ENCODE measurements at regions not wholly inside any gene's neighbourhood (a gene's known extent, or its start where the extent isn't known, plus 50 kb on each side); places are given as distances from the start of the nearest gene placed in this dataset.

DNA sequence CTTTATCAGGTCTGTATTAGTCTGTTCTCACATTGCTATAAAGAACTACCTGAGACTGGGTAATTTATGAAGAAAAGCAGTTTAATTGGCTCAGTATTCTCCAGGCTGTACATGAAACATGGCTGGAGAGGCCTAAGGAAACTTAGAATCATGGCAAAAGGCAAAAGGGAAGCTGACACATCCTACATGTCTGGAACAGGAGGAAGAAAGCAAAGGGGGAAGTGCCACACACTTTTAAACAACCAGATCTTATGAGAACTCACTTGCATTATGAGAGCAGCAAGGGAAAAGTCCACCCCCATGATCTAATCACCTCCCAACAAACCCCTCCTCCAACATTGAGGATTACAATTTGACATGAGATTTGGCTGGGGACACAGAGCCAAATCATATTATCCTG, 132.1 kb downstream of the PCSK1 start:
- DNase-seq (no peak), ATAC-seq (ENCODE audit: low FRiP score in 2 of 2) (peak in 1 of 2 donors; percentile 44)
- TF ChIP-seq POLR2AphosphoS5 (IDR thresholded peaks at IDR 0.05) (no peak), EP300 (IDR thresholded peaks at IDR 0.05) (no peak), POLR2A (IDR thresholded peaks at IDR 0.05) (no peak)
- TF ChIP-seq, protein P1, sequence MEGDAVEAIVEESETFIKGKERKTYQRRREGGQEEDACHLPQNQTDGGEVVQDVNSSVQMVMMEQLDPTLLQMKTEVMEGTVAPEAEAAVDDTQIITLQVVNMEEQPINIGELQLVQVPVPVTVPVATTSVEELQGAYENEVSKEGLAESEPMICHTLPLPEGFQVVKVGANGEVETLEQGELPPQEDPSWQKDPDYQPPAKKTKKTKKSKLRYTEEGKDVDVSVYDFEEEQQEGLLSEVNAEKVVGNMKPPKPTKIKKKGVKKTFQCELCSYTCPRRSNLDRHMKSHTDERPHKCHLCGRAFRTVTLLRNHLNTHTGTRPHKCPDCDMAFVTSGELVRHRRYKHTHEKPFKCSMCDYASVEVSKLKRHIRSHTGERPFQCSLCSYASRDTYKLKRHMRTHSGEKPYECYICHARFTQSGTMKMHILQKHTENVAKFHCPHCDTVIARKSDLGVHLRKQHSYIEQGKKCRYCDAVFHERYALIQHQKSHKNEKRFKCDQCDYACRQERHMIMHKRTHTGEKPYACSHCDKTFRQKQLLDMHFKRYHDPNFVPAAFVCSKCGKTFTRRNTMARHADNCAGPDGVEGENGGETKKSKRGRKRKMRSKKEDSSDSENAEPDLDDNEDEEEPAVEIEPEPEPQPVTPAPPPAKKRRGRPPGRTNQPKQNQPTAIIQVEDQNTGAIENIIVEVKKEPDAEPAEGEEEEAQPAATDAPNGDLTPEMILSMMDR (IDR thresholded peaks at IDR 0.05), result no peak
- Histone ChIP-seq H3K4me3 (no peak overlapping the region), H3K27ac (no peak overlapping the region), H3K36me3 (no peaks in the 10 kb centered on the region), H3K9me3 (peaks cover 0 to 15% (median 0%) of the 10 kb centered on the region in 4 donors), H3K4me1 (peaks cover 0 to 3% (median 0%) of the 10 kb centered on the region in 4 donors), H3K27me3 (no peaks in the 10 kb centered on the region)

DNA sequence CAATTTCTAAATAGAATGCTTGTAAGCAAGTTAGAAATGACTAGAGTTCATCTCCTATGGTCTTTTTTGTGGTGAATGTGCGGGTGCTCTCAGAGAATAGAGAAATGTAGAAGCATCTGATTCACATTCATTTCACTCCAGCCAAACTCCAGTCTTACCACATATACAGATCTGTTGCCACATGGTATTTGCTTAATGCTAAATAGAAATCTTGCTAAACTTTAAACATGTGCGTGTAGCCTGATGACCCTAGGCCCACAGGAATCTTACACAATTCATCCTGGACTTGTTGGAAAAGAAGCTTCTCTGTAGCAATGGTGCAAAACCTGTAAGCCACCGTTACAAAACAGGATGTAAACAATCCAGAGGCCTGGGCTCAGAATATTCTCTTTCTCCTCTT, 135.2 kb downstream of the PCSK1 start:
- Histone ChIP-seq H3K4me3 (no peak overlapping the region), H3K27me3 (no peaks in the 10 kb centered on the region), H3K36me3 (no peaks in the 10 kb centered on the region), H3K27ac (peak overlapping the region; percentile 7 to 61 (median 35)), H3K4me1 (peaks cover 0 to 3% (median 0%) of the 10 kb centered on the region in 4 donors), H3K9me3 (peaks cover 0 to 8% (median 0%) of the 10 kb centered on the region in 4 donors)
- ATAC-seq (ENCODE audit: low FRiP score in 2 of 2), result peak; percentile 15 to 59
- DNase-seq, result peak in 1 of 2 donors; percentile 34
- peak in 1 of 4 donors; percentile 9 for TF ChIP-seq POLR2A (IDR thresholded peaks at IDR 0.05)
- TF ChIP-seq, protein P1 (IDR thresholded peaks at IDR 0.05), result no peak
- TF ChIP-seq POLR2AphosphoS5 (IDR thresholded peaks at IDR 0.05), result peak; percentile 10 to 91
- peak in 2 of 4 donors; percentile 45 to 71 for TF ChIP-seq EP300 (IDR thresholded peaks at IDR 0.05)
- 33 to 52% methylated on average over 3 of the region's 3 CpGs for WGBS, 2 donors

DNA sequence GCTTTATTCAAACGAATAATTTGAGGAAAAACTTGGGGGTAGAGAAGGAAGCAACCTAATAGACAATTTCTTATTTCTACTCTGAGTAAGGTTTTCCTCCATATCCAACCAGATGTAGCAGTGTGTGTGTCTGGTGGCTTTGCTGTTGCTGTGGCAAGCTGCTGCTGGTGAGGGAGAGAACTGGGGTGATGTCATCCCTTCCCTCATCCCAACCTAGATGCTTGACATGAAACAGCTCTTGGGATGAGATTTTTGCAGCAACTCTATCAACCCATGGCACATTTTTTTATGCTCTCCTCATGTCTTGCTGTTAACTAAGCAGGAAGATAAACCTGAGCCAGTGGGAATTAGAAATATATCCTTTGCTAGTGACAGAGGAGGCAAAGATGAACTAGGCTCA, 135.8 kb downstream of the PCSK1 start:
- H3K4me1 ChIP-seq, result peaks cover 0 to 3% (median 0%) of the 10 kb centered on the region in 4 donors
- no peak for TF ChIP-seq POLR2A (IDR thresholded peaks at IDR 0.05)
- TF ChIP-seq EP300 (IDR thresholded peaks at IDR 0.05), result no peak
- TF ChIP-seq, protein P1 (IDR thresholded peaks at IDR 0.05), result no peak
- TF ChIP-seq POLR2AphosphoS5 (IDR thresholded peaks at IDR 0.05), result no peak
- no peaks in the 10 kb centered on the region for H3K27me3 ChIP-seq
- no peaks in the 10 kb centered on the region for H3K36me3 ChIP-seq
- WGBS, 2 donors, result 32 to 41% methylated on average over 1 of the region's 1 CpG
- ATAC-seq (ENCODE audit: low FRiP score in 2 of 2) (peak in 1 of 2 donors; percentile 86), DNase-seq (peak in 1 of 2 donors; percentile 31)
- H3K27ac ChIP-seq, result peak overlapping the region in 3 of 4 donors; percentile 7 to 61 (median 32)
- no peak overlapping the region for H3K4me3 ChIP-seq
- peaks cover 0 to 3% (median 0%) of the 10 kb centered on the region in 4 donors for H3K9me3 ChIP-seq

DNA sequence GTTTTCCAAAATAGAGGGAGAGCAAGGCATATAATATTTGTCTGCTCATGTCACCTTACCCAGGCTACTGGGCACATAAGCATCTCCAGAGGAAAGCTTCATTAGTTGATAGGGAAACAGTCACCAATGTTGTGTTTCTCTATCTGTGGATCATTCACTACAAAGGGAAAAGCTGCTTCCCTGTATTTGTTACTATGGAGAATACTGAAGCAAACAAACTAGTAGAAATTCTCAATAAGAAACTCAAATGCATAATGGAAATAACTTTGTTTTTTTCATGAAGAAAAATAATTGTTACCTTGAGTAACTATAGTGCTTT, 138.2 kb downstream of the PCSK1 start:
- Histone ChIP-seq H3K4me3 (no peak overlapping the region), H3K9me3 (no peaks in the 10 kb centered on the region), H3K36me3 (no peaks in the 10 kb centered on the region), H3K27me3 (no peaks in the 10 kb centered on the region), H3K27ac (no peak overlapping the region), H3K4me1 (peaks cover 0 to 3% (median 0%) of the 10 kb centered on the region in 4 donors)
- ATAC-seq (ENCODE audit: low FRiP score in 2 of 2) (no peak), DNase-seq (no peak)
- TF ChIP-seq EP300 (IDR thresholded peaks at IDR 0.05), result no peak
- TF ChIP-seq, protein P1 (IDR thresholded peaks at IDR 0.05), result no peak
- TF ChIP-seq POLR2A (IDR thresholded peaks at IDR 0.05), result no peak
